Panc1 (cell line): ENCODE measurements at regions not wholly inside any gene's neighbourhood (a gene's known extent, or its start where the extent isn't known, plus 50 kb on each side); places are given as distances from the start of the nearest gene placed in this dataset.

ENCODE experiments used
- CTCF ChIP-seq: fragments of 450-650 bp; IDR thresholded peaks from 2 replicates; pipeline ENCODE4 v1.5.1; 2017; ENCODE audit warnings: mild to moderate bottlenecking
- POLR2AphosphoS5 ChIP-seq: IDR thresholded peaks from 2 replicates; pipeline ENCODE4 v1.6.1; 2012; ENCODE audit warnings: mild to moderate bottlenecking, low read depth, low read length, moderate library complexity
- REST ChIP-seq, 2 experiments: IDR thresholded peaks; 2 replicates each; pipeline ENCODE4 v1.6.1; 2011 to 2012; ENCODE audit warnings: low read depth in 2 of 2, control low read depth in 1 of 2, low read length in 1 of 2, mild to moderate bottlenecking in 1 of 2, moderate library complexity in 1 of 2; ENCODE audit not compliant: insufficient read depth in 1 of 2
- SIN3A ChIP-seq: IDR thresholded peaks from 2 replicates; pipeline ENCODE4 v1.6.1; 2012; ENCODE audit warnings: low read depth, mild to moderate bottlenecking, low read length, moderate library complexity, borderline replicate concordance; ENCODE audit not compliant: insufficient read depth
- TCF7L2 ChIP-seq: IDR thresholded peaks from 2 replicates; pipeline ENCODE4 v1.6.1; 2011; ENCODE audit warnings: mild to moderate bottlenecking, low read depth, low read length, inconsistent platforms

DNA sequence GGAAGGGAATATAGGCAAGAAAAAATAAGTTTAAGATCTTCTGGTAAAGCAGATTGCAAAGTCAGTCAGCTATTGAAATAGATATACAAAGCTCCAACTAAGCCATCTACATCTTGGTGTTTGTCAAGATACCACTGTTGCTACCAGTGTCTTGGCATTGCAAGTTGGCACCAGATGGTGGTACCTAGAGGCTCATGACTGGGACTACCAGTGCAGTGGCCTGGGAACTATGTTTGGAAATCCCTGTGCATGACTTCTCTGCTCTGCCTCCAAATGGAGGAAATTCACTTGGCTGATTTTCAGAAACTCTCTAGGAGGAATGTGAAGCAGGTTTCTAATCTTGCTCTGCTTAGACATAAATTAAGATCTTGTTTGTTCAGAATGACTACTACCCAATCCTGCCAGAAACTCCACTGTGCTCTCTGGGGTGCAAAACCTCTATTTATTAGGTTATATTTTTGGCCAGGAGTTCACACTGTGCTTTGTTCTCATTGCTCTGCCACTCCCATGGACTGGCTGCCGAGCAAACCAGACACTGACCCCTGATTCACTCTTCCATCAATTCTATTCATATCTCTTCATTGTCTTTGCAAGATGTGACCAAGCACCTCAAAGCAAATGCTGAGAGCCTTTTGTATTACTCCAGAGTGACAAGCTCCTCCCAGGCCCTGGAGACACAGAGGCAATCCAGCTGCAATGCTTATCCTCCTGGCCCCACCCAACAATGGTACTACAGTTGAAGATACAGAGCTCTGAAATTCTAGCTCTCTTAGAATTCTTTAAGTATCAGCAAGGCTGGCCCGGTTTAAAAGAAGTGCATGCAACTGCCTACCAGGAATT lies 272.3 kb upstream of the FGF16 start:
- TF ChIP-seq CTCF (no peak), REST (IDR thresholded peaks at IDR 0.05; ENCODE audit: insufficient read depth in 1 of 2, low read depth in 2 of 2, low read length in 1 of 2) (no peak), POLR2AphosphoS5 (no peak), TCF7L2 (no peak), SIN3A (no peak)
